ENCODE measurements at regions not wholly inside any gene's neighbourhood (a gene's known extent, or its start where the extent isn't known, plus 50 kb on each side); places are given as distances from the start of the nearest gene placed in this dataset.
"Not testable (repeated sequence)": the region's sequence is repeated elsewhere in the genome, so short reads cannot be mapped to it uniquely, and the experiment has no call there.

GRCh38 chr5:25764733-25765132, 1120.0 kb upstream of the CDH10 start:
- no peak overlapping the region for H3K4me3 Mint-ChIP-seq
- peaks cover 6% of the 10 kb centered on the region for H3K9me3 Mint-ChIP-seq
- H3K4me1 Mint-ChIP-seq = no peaks in the 10 kb centered on the region
- DNase-seq = no peak
- no peak overlapping the region for H3K27ac Mint-ChIP-seq
- H3K27me3 Mint-ChIP-seq = no peaks in the 10 kb centered on the region
- no peaks in the 10 kb centered on the region for H3K36me3 Mint-ChIP-seq

GRCh38 chr5:25763781-25764180, 1119.0 kb upstream of the CDH10 start:
- Mint-ChIP-seq H3K27me3 (no peaks in the 10 kb centered on the region), H3K9me3 (peaks cover 4% of the 10 kb centered on the region), H3K4me3 (no peak overlapping the region), H3K4me1 (no peaks in the 10 kb centered on the region), H3K36me3 (no peaks in the 10 kb centered on the region), H3K27ac (no peak overlapping the region)
- no peak for DNase-seq

- no peaks in the 10 kb centered on the region for H3K36me3 Mint-ChIP-seq
- no peaks in the 10 kb centered on the region for H3K27me3 Mint-ChIP-seq
- no peak for DNase-seq
- no peaks in the 10 kb centered on the region for H3K4me1 Mint-ChIP-seq
- H3K27ac Mint-ChIP-seq = no peak overlapping the region
- peaks cover 23% of the 10 kb centered on the region for H3K9me3 Mint-ChIP-seq
- H3K4me3 Mint-ChIP-seq = no peak overlapping the region
Measured at GRCh38 chr5:25754895-25755294, 1110.1 kb upstream of the CDH10 start.

- no peak for DNase-seq
- Mint-ChIP-seq H3K27me3 (no peaks in the 10 kb centered on the region), H3K4me3 (no peak overlapping the region), H3K9me3 (peaks cover 7% of the 10 kb centered on the region), H3K27ac (no peak overlapping the region), H3K4me1 (no peaks in the 10 kb centered on the region), H3K36me3 (no peaks in the 10 kb centered on the region)
Measured at GRCh38 chr5:25744908-25745307, 1100.1 kb upstream of the CDH10 start.

- Mint-ChIP-seq H3K4me1 (no peaks in the 10 kb centered on the region), H3K9me3 (peaks cover 1% of the 10 kb centered on the region), H3K4me3 (no peak overlapping the region), H3K27ac (no peak overlapping the region), H3K36me3 (no peaks in the 10 kb centered on the region), H3K27me3 (no peaks in the 10 kb centered on the region)
- DNase-seq = no peak
Measured at GRCh38 chr5:25716680-25717079, 1071.9 kb upstream of the CDH10 start.

- no peak overlapping the region for H3K27ac Mint-ChIP-seq
- no peaks in the 10 kb centered on the region for H3K36me3 Mint-ChIP-seq
- no peak overlapping the region for H3K4me3 Mint-ChIP-seq
- H3K9me3 Mint-ChIP-seq = no peaks in the 10 kb centered on the region
- no peaks in the 10 kb centered on the region for H3K27me3 Mint-ChIP-seq
- no peak for DNase-seq
- no peaks in the 10 kb centered on the region for H3K4me1 Mint-ChIP-seq
Measured at GRCh38 chr5:25713259-25713658, 1068.5 kb upstream of the CDH10 start.

- Mint-ChIP-seq H3K27me3 (no peaks in the 10 kb centered on the region), H3K4me3 (no peak overlapping the region), H3K9me3 (peaks cover 6% of the 10 kb centered on the region)
Measured at GRCh38 chr5:25707093-25707492, 1062.3 kb upstream of the CDH10 start.

GRCh38 chr5:25701936-25702335, 1057.2 kb upstream of the CDH10 start:
- Mint-ChIP-seq H3K4me3 (no peak overlapping the region), H3K27me3 (no peaks in the 10 kb centered on the region), H3K27ac (no peak overlapping the region), H3K36me3 (no peaks in the 10 kb centered on the region), H3K4me1 (no peaks in the 10 kb centered on the region), H3K9me3 (peaks cover 8% of the 10 kb centered on the region)
- no peak for DNase-seq

More at GRCh38 chr5:25707093-25707492, 1062.3 kb upstream of the CDH10 start:
- Mint-ChIP-seq H3K4me1 (no peaks in the 10 kb centered on the region), H3K36me3 (no peaks in the 10 kb centered on the region), H3K27ac (no peak overlapping the region)
- no peak for DNase-seq

- Mint-ChIP-seq H3K36me3 (no peaks in the 10 kb centered on the region), H3K27me3 (no peaks in the 10 kb centered on the region)
Measured at GRCh38 chr5:25694801-25695200, 1050.0 kb upstream of the CDH10 start.

GRCh38 chr5:25688156-25688555, 1043.4 kb upstream of the CDH10 start:
- no peak for DNase-seq
- H3K36me3 Mint-ChIP-seq = no peaks in the 10 kb centered on the region
- H3K27ac Mint-ChIP-seq = no peak overlapping the region
- H3K27me3 Mint-ChIP-seq = no peaks in the 10 kb centered on the region
- no peaks in the 10 kb centered on the region for H3K9me3 Mint-ChIP-seq
- H3K4me1 Mint-ChIP-seq = no peaks in the 10 kb centered on the region
- H3K4me3 Mint-ChIP-seq = no peak overlapping the region

More at GRCh38 chr5:25694801-25695200, 1050.0 kb upstream of the CDH10 start:
- no peaks in the 10 kb centered on the region for H3K4me1 Mint-ChIP-seq
- H3K27ac Mint-ChIP-seq = no peak overlapping the region
- no peak overlapping the region for H3K4me3 Mint-ChIP-seq
- no peaks in the 10 kb centered on the region for H3K9me3 Mint-ChIP-seq
- DNase-seq = no peak

- no peak for DNase-seq
- H3K36me3 Mint-ChIP-seq = no peaks in the 10 kb centered on the region
- H3K4me1 Mint-ChIP-seq = no peaks in the 10 kb centered on the region
- H3K4me3 Mint-ChIP-seq = no peak overlapping the region
- H3K27ac Mint-ChIP-seq = no peak overlapping the region
- H3K9me3 Mint-ChIP-seq = peaks cover 6% of the 10 kb centered on the region
- H3K27me3 Mint-ChIP-seq = no peaks in the 10 kb centered on the region
Measured at GRCh38 chr5:25669645-25670401, 1025.0 kb upstream of the CDH10 start.

GRCh38 chr5:25662610-25663009, 1017.8 kb upstream of the CDH10 start:
- no peak overlapping the region for H3K4me3 Mint-ChIP-seq
- H3K36me3 Mint-ChIP-seq = no peaks in the 10 kb centered on the region
- H3K9me3 Mint-ChIP-seq = peaks cover 3% of the 10 kb centered on the region
- no peaks in the 10 kb centered on the region for H3K27me3 Mint-ChIP-seq
- H3K4me1 Mint-ChIP-seq = no peaks in the 10 kb centered on the region
- no peak for DNase-seq
- H3K27ac Mint-ChIP-seq = no peak overlapping the region

- H3K27ac Mint-ChIP-seq = not testable (repeated sequence)
Measured at GRCh38 chr5:25650316-25650715, 1005.5 kb upstream of the CDH10 start.

GRCh38 chr5:25649628-25650265, 1005.0 kb upstream of the CDH10 start:
- Mint-ChIP-seq H3K27me3 (no peaks in the 10 kb centered on the region), H3K4me1 (no peaks in the 10 kb centered on the region), H3K36me3 (no peaks in the 10 kb centered on the region), H3K9me3 (peaks cover 34% of the 10 kb centered on the region), H3K4me3 (no peak overlapping the region), H3K27ac (no peak overlapping the region)
- no peak for DNase-seq

More at GRCh38 chr5:25650316-25650715, 1005.5 kb upstream of the CDH10 start:
- H3K9me3 Mint-ChIP-seq = peaks cover 37% of the 10 kb centered on the region
- H3K36me3 Mint-ChIP-seq, H3K4me3 Mint-ChIP-seq, DNase-seq, H3K4me1 Mint-ChIP-seq, H3K27me3 Mint-ChIP-seq: not testable (repeated sequence)

- no peak overlapping the region for H3K4me3 Mint-ChIP-seq
- no peak for DNase-seq
- H3K27ac Mint-ChIP-seq = no peak overlapping the region
- H3K27me3 Mint-ChIP-seq = no peaks in the 10 kb centered on the region
- H3K36me3 Mint-ChIP-seq = no peaks in the 10 kb centered on the region
- H3K9me3 Mint-ChIP-seq = peaks cover 22% of the 10 kb centered on the region
- H3K4me1 Mint-ChIP-seq = no peaks in the 10 kb centered on the region
Measured at GRCh38 chr5:25646421-25647341, 1001.9 kb upstream of the CDH10 start.

All from activated naive CD8-positive, alpha-beta T cell treated with anti-CD3 and anti-CD28 coated beads for 36 hours (primary cell).